H1 (cell line): ENCODE measurements at regions not wholly inside any gene's neighbourhood (a gene's known extent, or its start where the extent isn't known, plus 50 kb on each side); places are given as distances from the start of the nearest gene placed in this dataset.

Experiments
- CTCF ChIP-seq, 3 experiments: IDR thresholded peaks; 1 replicate in 2 of 3; 2 replicates in 1 of 3; pipeline versions ENCODE4 v1.5.1 to v1.6.1; 2011; ENCODE audit warnings: low read length in 3 of 3, mild to moderate bottlenecking in 3 of 3, inconsistent platforms in 2 of 3, low read depth in 1 of 3, moderate library complexity in 1 of 3; ENCODE audit not compliant: insufficient read depth in 1 of 3; ENCODE audit errors: control extremely low read depth in 1 of 3
- POLR2A ChIP-seq, 2 experiments: IDR thresholded peaks; 1 replicate in 1 of 2; 2 replicates in 1 of 2; pipeline ENCODE4 v1.6.1; 2011; ENCODE audit warnings: low read depth in 2 of 2, low read length in 2 of 2, mild to moderate bottlenecking in 2 of 2; ENCODE audit errors: control extremely low read depth in 1 of 2
- SP2 ChIP-seq: IDR thresholded peaks from 2 replicates; pipeline ENCODE4 v1.6.1; 2012; ENCODE audit warnings: mild to moderate bottlenecking, low read length, inconsistent platforms

- TF ChIP-seq POLR2A (IDR thresholded peaks at IDR 0.05; ENCODE audit: control extremely low read depth in 1 of 2, low read depth in 2 of 2, low read length in 2 of 2) = no peak
- no peak for TF ChIP-seq CTCF (IDR thresholded peaks at IDR 0.05; ENCODE audit: control extremely low read depth in 1 of 3, insufficient read depth in 1 of 3, low read depth in 1 of 3, low read length in 3 of 3)
- no peak for TF ChIP-seq SP2
These were observed 778.8 kb upstream of the SLITRK5 start for GRCh38 chr13:86892330-86892729.
